ENCODE measurements at regions not wholly inside any gene's neighbourhood (a gene's known extent, or its start where the extent isn't known, plus 50 kb on each side); places are given as distances from the start of the nearest gene placed in this dataset.

GRCh38 chr10:20958225-20958624 lies 61.1 kb upstream of the NEBL start:
- H3K27me3 ChIP-seq (ENCODE audit: low read depth, low read length), result no peaks in the 10 kb centered on the region
- H3K9me3 ChIP-seq (ENCODE audit: insufficient read depth, low read length), result no peaks in the 10 kb centered on the region
- no peaks in the 10 kb centered on the region for H3K4me1 ChIP-seq (ENCODE audit: low read length)
- no peaks in the 10 kb centered on the region for H3K36me3 ChIP-seq (replicated peaks; ENCODE audit: low read depth, low read length)
- H3K4me2 ChIP-seq (ENCODE audit: low read length), result no peak overlapping the region
- no peak overlapping the region for H3K4me3 ChIP-seq (ENCODE audit: low read length)
- no peak overlapping the region for H2AFZ ChIP-seq (ENCODE audit: low read depth, low read length)
- no peaks in the 10 kb centered on the region for H3K79me2 ChIP-seq (ENCODE audit: low read length)
- H3K27ac ChIP-seq (ENCODE audit: low read length), result no peak overlapping the region
- no peak for TF ChIP-seq EZH2phosphoT487 (IDR thresholded peaks at IDR 0.05; ENCODE audit: low read depth)
- TF ChIP-seq, protein P1, sequence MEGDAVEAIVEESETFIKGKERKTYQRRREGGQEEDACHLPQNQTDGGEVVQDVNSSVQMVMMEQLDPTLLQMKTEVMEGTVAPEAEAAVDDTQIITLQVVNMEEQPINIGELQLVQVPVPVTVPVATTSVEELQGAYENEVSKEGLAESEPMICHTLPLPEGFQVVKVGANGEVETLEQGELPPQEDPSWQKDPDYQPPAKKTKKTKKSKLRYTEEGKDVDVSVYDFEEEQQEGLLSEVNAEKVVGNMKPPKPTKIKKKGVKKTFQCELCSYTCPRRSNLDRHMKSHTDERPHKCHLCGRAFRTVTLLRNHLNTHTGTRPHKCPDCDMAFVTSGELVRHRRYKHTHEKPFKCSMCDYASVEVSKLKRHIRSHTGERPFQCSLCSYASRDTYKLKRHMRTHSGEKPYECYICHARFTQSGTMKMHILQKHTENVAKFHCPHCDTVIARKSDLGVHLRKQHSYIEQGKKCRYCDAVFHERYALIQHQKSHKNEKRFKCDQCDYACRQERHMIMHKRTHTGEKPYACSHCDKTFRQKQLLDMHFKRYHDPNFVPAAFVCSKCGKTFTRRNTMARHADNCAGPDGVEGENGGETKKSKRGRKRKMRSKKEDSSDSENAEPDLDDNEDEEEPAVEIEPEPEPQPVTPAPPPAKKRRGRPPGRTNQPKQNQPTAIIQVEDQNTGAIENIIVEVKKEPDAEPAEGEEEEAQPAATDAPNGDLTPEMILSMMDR (IDR thresholded peaks at IDR 0.05; ENCODE audit: low read depth, low read length), result no peak
- H4K20me1 ChIP-seq (ENCODE audit: insufficient read depth, low read length), result no peaks in the 10 kb centered on the region
- H3K9ac ChIP-seq (ENCODE audit: low read length), result no peak overlapping the region

- Histone ChIP-seq H2AFZ (ENCODE audit: low read depth, low read length) (no peak overlapping the region), H3K27ac (ENCODE audit: low read length) (no peak overlapping the region)
These were observed 60.6 kb upstream of the NEBL start for GRCh38 chr10:20957744-20958143.

GRCh38 chr10:20956843-20957242 lies 59.7 kb upstream of the NEBL start:
- no peak overlapping the region for H3K4me2 ChIP-seq (ENCODE audit: low read length)
- H3K79me2 ChIP-seq (ENCODE audit: low read length), result no peaks in the 10 kb centered on the region
- no peaks in the 10 kb centered on the region for H3K27me3 ChIP-seq (ENCODE audit: low read depth, low read length)
- H4K20me1 ChIP-seq (ENCODE audit: insufficient read depth, low read length), result no peaks in the 10 kb centered on the region
- H3K4me1 ChIP-seq (ENCODE audit: low read length), result no peaks in the 10 kb centered on the region
- no peak overlapping the region for H3K9ac ChIP-seq (ENCODE audit: low read length)
- H3K36me3 ChIP-seq (replicated peaks; ENCODE audit: low read depth, low read length), result no peaks in the 10 kb centered on the region
- no peak overlapping the region for H3K27ac ChIP-seq (ENCODE audit: low read length)
- no peaks in the 10 kb centered on the region for H3K9me3 ChIP-seq (ENCODE audit: insufficient read depth, low read length)
- no peak overlapping the region for H3K4me3 ChIP-seq (ENCODE audit: low read length)
- H2AFZ ChIP-seq (ENCODE audit: low read depth, low read length), result no peak overlapping the region
- TF ChIP-seq, protein P1 (IDR thresholded peaks at IDR 0.05; ENCODE audit: low read depth, low read length), result no peak
- no peak for TF ChIP-seq EZH2phosphoT487 (IDR thresholded peaks at IDR 0.05; ENCODE audit: low read depth)

More at GRCh38 chr10:20957744-20958143, 60.6 kb upstream of the NEBL start:
- Histone ChIP-seq H3K27me3 (ENCODE audit: low read depth, low read length) (no peaks in the 10 kb centered on the region), H3K9ac (ENCODE audit: low read length) (no peak overlapping the region), H3K4me1 (ENCODE audit: low read length) (no peaks in the 10 kb centered on the region), H3K4me3 (ENCODE audit: low read length) (no peak overlapping the region), H4K20me1 (ENCODE audit: insufficient read depth, low read length) (no peaks in the 10 kb centered on the region), H3K79me2 (ENCODE audit: low read length) (no peaks in the 10 kb centered on the region), H3K4me2 (ENCODE audit: low read length) (no peak overlapping the region), H3K36me3 (replicated peaks; ENCODE audit: low read depth, low read length) (no peaks in the 10 kb centered on the region), H3K9me3 (ENCODE audit: insufficient read depth, low read length) (no peaks in the 10 kb centered on the region)
- TF ChIP-seq, protein P1 (IDR thresholded peaks at IDR 0.05; ENCODE audit: low read depth, low read length), result no peak
- no peak for TF ChIP-seq EZH2phosphoT487 (IDR thresholded peaks at IDR 0.05; ENCODE audit: low read depth)

DNA sequence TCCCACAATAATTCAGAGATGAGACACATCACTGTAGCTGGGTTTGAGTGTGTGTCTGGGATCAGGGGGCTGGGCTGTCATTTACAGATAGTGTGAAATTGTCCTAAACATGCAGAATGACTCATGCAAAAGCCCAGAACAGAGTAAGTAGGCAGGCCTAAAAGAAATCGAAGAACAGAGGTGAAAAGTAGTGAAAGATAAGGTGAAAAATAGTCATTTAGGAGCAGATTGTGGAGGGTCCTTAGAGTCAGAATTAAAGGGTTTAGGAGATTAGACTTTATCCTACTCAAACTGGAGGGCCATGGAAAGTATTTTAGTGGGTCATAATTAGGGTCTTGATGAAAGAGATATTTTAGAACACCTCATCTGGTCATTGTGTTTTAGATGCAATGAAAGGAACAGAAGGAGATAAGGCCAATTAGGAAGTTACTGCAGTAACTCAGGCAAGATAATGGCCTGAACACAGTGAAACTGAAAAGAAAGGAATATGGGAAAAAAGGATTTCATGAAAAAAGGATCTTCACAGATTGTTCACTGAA lies 58.3 kb upstream of the NEBL start:
- no peaks in the 10 kb centered on the region for H4K20me1 ChIP-seq (ENCODE audit: insufficient read depth, low read length)
- H2AFZ ChIP-seq (ENCODE audit: low read depth, low read length), result no peak overlapping the region
- H3K4me1 ChIP-seq (ENCODE audit: low read length), result no peaks in the 10 kb centered on the region
- TF ChIP-seq EZH2phosphoT487 (IDR thresholded peaks at IDR 0.05; ENCODE audit: low read depth), result no peak
- TF ChIP-seq, protein P1 (IDR thresholded peaks at IDR 0.05; ENCODE audit: low read depth, low read length), result no peak
- no peaks in the 10 kb centered on the region for H3K27me3 ChIP-seq (ENCODE audit: low read depth, low read length)
- H3K4me2 ChIP-seq (ENCODE audit: low read length), result no peak overlapping the region
- no peaks in the 10 kb centered on the region for H3K9me3 ChIP-seq (ENCODE audit: insufficient read depth, low read length)
- H3K79me2 ChIP-seq (ENCODE audit: low read length), result no peaks in the 10 kb centered on the region
- H3K4me3 ChIP-seq (ENCODE audit: low read length), result no peak overlapping the region
- no peaks in the 10 kb centered on the region for H3K36me3 ChIP-seq (replicated peaks; ENCODE audit: low read depth, low read length)
- no peak overlapping the region for H3K9ac ChIP-seq (ENCODE audit: low read length)
- no peak overlapping the region for H3K27ac ChIP-seq (ENCODE audit: low read length)

All from OCI-LY3 (cell line).